Skin epidermis (tissue), 12 donors: ENCODE measurements at regions not wholly inside any gene's neighbourhood (a gene's known extent, or its start where the extent isn't known, plus 50 kb on each side); places are given as distances from the start of the nearest gene placed in this dataset.

Experiments used
- H3K27ac ChIP-seq, 21 experiments: fragments of 200-600 bp; sonication (generic) in 11 of 21; one replicate each; pipeline ENCODE4 v1.5.0; 2020; ENCODE audit warnings: mild to moderate bottlenecking in 3 of 21, inconsistent platforms in 2 of 21, moderate library complexity in 2 of 21
- H3K4me3 ChIP-seq, 7 experiments: fragments of 200-600 bp; sonication (generic) in 2 of 7; one replicate each; pipeline ENCODE4 v1.5.0; 2020; ENCODE audit warnings: inconsistent platforms in 2 of 7, mild to moderate bottlenecking in 2 of 7, moderate library complexity in 1 of 7

GRCh38 chr14:65333943-65334687 lies 78.4 kb upstream of the FUT8 start:
- H3K4me3 ChIP-seq = no peak overlapping the region
- peak overlapping the region in 12 of 21 experiments; percentile 11 to 82 (median 60) for H3K27ac ChIP-seq

- Histone ChIP-seq H3K27ac (peak overlapping the region in 13 of 21 experiments; percentile 11 to 82 (median 54)), H3K4me3 (no peak overlapping the region)
Measured at GRCh38 chr14:65334765-65335410, 77.6 kb upstream of the FUT8 start.

- peak overlapping the region in 10 of 21 experiments; percentile 17 to 82 (median 59) for H3K27ac ChIP-seq
- no peak overlapping the region for H3K4me3 ChIP-seq
Measured at GRCh38 chr14:65335411-65335947, 77.1 kb upstream of the FUT8 start.

GRCh38 chr14:65336191-65336591 lies 76.3 kb upstream of the FUT8 start:
- no peak overlapping the region for H3K4me3 ChIP-seq
- peak overlapping the region in 6 of 21 experiments; percentile 3 to 82 (median 36) for H3K27ac ChIP-seq

- Histone ChIP-seq H3K4me3 (no peak overlapping the region), H3K27ac (no peak overlapping the region)
Measured at GRCh38 chr14:65339866-65340265, 72.7 kb upstream of the FUT8 start.

- H3K27ac ChIP-seq = no peak overlapping the region
- no peak overlapping the region for H3K4me3 ChIP-seq
Measured at GRCh38 chr14:65344011-65344410, 68.5 kb upstream of the FUT8 start.

GRCh38 chr14:65345266-65345665 lies 67.3 kb upstream of the FUT8 start:
- H3K27ac ChIP-seq = no peak overlapping the region
- H3K4me3 ChIP-seq = no peak overlapping the region

GRCh38 chr14:65346474-65346873 lies 66.1 kb upstream of the FUT8 start:
- Histone ChIP-seq H3K27ac (peak overlapping the region in 3 of 21 experiments; percentile 14 to 34 (median 27)), H3K4me3 (no peak overlapping the region)

GRCh38 chr14:65346895-65347294 lies 65.6 kb upstream of the FUT8 start:
- H3K27ac ChIP-seq = peak overlapping the region in 3 of 21 experiments; percentile 14 to 34 (median 27)
- no peak overlapping the region for H3K4me3 ChIP-seq

- Histone ChIP-seq H3K4me3 (no peak overlapping the region), H3K27ac (no peak overlapping the region)
Measured at GRCh38 chr14:65348137-65348536, 64.4 kb upstream of the FUT8 start.

GRCh38 chr14:65349100-65349499 lies 63.4 kb upstream of the FUT8 start:
- Histone ChIP-seq H3K27ac (no peak overlapping the region), H3K4me3 (no peak overlapping the region)

GRCh38 chr14:65351493-65352194 lies 60.9 kb upstream of the FUT8 start:
- Histone ChIP-seq H3K4me3 (no peak overlapping the region), H3K27ac (no peak overlapping the region)

- H3K27ac ChIP-seq = no peak overlapping the region
- no peak overlapping the region for H3K4me3 ChIP-seq
Measured at GRCh38 chr14:65352964-65353530, 59.5 kb upstream of the FUT8 start.

GRCh38 chr14:65354131-65354530 lies 58.4 kb upstream of the FUT8 start:
- Histone ChIP-seq H3K4me3 (no peak overlapping the region), H3K27ac (peak overlapping the region in 2 of 21 experiments; percentile 44 to 55)

GRCh38 chr14:65354715-65355114 lies 57.8 kb upstream of the FUT8 start:
- H3K27ac ChIP-seq = peak overlapping the region in 2 of 21 experiments; percentile 44 to 55
- no peak overlapping the region for H3K4me3 ChIP-seq

GRCh38 chr14:65356327-65356836 lies 56.1 kb upstream of the FUT8 start:
- Histone ChIP-seq H3K27ac (peak overlapping the region in 3 of 21 experiments; percentile 51 to 64 (median 60)), H3K4me3 (no peak overlapping the region)

- Histone ChIP-seq H3K27ac (peak overlapping the region in 2 of 21 experiments; percentile 60 to 64), H3K4me3 (no peak overlapping the region)
Measured at GRCh38 chr14:65357113-65357512, 55.4 kb upstream of the FUT8 start.

GRCh38 chr14:65357689-65358088 lies 54.8 kb upstream of the FUT8 start:
- H3K27ac ChIP-seq = no peak overlapping the region

GRCh38 chr14:65359503-65359902 lies 53.0 kb upstream of the FUT8 start:
- Histone ChIP-seq H3K4me3 (no peak overlapping the region), H3K27ac (no peak overlapping the region)

More at GRCh38 chr14:65357689-65358088, 54.8 kb upstream of the FUT8 start:
- no peak overlapping the region for H3K4me3 ChIP-seq
